ENCODE measurements at regions not wholly inside any gene's neighbourhood (a gene's known extent, or its start where the extent isn't known, plus 50 kb on each side); places are given as distances from the start of the nearest gene placed in this dataset.

GRCh38 chr18:39870591-39870990, 2084.4 kb upstream of the PIK3C3 start:
- no peak for DNase-seq (ENCODE audit: low spot score)

DNA sequence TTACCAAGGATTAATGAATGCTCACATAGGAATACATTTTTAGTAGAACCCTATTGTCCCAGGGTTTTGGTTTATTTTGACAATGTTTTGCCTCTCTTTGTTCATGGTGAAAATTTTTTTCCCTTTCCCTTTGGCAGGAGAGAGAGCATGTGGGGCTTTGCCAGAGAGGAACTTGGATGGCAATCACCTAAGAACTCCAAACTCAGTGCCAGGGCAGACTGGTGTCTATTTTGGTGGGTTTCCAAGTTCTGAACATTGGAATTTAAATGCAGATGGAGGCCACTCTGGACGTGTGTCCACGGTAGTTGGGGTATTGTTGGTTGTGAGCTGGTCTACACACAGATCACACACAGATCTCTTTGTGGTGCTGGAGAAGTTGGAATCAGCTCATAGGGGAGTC, 2091.1 kb upstream of the PIK3C3 start:
- DNase-seq (ENCODE audit: low spot score): peak; percentile 24

GRCh38 chr18:39862341-39862740, 2092.7 kb upstream of the PIK3C3 start:
- no peak for DNase-seq (ENCODE audit: low spot score)

DNA sequence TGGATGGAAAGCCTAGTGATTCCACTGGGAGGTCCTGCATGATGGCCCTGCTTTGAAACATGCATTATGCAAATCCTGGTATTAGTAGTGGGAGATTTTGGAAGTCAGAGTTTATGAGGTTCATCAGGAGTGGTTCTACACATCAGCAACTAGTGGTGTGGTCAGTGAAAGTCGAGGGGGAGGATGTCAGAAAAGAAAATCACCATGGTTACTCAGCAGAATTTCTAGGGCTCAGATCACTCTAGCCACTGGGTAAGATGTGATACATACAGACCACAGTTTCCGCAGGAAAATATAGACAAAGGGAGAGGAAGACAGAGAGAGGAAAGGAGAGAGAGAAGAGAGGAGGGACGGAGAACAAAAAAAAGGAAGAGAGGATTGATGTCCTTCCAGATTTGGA, 2100.7 kb upstream of the PIK3C3 start:
- DNase-seq (ENCODE audit: low spot score): no peak

GRCh38 chr18:39846265-39846664, 2108.8 kb upstream of the PIK3C3 start:
- no peak for DNase-seq (ENCODE audit: low spot score)

DNA sequence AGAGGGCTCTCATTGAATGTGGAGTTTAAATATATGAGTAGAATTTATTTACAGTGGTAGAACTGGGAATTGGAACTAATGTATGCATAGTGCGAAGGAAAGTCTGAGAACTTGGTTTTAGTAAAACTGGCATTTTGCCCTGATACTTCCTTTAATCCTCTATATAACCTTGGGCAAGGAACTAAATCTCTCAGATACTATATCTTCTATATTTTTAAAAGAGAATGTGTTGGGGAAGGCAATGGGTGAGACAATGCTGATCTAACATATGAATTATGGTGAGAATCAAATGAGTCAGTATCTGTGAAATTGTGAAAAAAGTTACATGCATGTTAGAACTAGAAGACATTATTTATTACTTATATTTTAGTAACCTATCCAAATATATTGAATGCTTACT, 2109.4 kb upstream of the PIK3C3 start:
- no peak for DNase-seq (ENCODE audit: low spot score)

GRCh38 chr18:39845106-39845505, 2109.9 kb upstream of the PIK3C3 start:
- no peak for DNase-seq (ENCODE audit: low spot score)

GRCh38 chr18:39843546-39843945, 2111.5 kb upstream of the PIK3C3 start:
- DNase-seq (ENCODE audit: low spot score): no peak

GRCh38 chr18:39842366-39842914, 2112.6 kb upstream of the PIK3C3 start:
- DNase-seq (ENCODE audit: low spot score): no peak

DNA sequence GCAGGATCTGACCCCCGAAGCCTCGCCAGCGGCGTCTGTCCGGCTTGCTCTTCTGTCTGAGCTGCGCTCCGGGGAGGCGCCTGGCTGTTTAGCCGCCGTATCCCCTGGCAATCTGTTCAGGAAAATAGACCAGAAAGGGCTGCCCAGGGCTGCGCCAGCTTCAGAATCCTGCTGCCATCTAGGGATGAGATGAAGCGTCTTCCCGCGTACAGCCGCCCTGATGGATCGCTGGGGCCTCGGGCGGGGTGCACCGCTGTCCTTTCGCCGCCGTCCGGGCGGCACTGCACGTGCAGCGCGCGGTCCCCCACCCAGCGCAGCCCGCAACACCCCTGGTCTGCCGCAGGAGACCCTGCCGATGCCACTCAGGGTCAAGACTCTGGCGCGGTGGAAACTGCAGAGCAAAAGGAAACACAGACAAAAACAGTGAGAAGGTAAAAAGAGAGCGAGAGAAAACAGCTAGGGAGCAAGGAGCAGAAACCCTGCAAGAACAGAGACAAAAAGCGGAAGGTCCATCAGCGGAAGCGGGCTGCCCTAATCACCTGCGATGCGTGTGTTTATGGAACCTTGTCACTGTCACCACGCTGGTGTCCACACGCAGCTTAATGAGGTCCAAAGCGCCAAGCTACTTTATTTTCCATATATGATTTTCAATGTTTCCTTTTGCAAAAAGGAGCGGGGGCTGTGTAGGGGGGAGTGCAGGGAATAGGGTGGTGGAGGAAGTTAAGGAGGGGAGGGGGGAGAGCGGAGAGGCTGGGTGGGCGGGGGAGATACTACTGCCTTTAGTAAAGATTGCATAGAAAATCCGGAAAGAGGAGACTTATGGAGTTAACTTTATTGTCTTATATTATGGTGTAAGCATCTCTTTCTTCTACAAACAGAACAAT, 2113.3 kb upstream of the PIK3C3 start:
- DNase-seq (ENCODE audit: low spot score): peak; percentile 69

DNA sequence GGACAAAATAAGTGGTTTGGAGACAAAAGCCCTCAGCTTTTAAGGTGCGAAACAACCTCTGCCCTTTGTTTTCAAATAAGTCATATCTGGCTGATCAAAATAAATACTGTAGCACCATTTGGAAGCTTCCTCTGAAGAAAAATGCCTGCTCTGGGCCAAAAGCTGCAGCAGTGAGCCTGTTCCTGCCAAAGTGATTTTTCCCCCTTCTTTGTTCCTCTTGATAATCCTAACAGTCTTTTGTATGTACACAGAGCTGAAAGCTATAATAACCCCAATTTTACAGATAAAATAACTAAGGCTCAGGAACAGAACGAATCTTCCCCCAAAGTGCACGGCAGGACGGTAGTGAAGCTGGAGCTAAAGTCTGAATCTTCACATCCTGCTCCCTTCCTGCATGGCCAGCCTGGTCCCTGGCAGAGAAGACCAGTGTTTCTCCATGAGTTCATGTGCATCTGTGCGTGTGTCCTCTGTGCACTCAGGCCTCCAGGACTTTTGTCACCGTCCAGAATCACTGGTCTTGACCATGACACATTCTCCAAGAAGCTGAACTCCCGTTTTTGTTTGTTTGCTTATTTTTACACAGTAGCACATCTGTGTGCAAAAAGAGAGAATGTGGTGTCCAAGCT, 2114.1 kb upstream of the PIK3C3 start:
- DNase-seq (ENCODE audit: low spot score): peak; percentile 20

DNA sequence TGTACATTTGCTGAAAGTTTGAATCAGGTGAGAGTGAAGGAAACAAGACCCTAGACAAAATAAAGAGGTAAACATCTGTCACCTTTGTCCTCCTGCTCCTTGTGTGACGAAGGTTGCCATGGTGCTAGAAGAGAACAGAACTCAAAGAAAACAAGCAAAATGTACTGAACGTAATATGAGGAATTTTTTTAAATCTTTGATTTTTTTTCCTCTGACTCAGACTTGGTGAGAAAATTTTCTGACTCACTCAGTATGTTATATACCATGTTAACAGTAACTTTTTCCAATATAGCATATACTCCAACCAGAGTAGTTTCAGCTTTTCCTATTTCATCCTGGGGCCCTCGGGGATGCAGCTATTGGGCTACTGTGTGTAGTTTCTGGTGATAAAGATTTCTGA, 2114.6 kb upstream of the PIK3C3 start:
- no peak for DNase-seq (ENCODE audit: low spot score)

GRCh38 chr18:39839782-39840181, 2115.3 kb upstream of the PIK3C3 start:
- no peak for DNase-seq (ENCODE audit: low spot score)

GRCh38 chr18:39838831-39839230, 2116.2 kb upstream of the PIK3C3 start:
- no peak for DNase-seq (ENCODE audit: low spot score)

GRCh38 chr18:39835303-39836030, 2119.6 kb upstream of the PIK3C3 start:
- no peak for DNase-seq (ENCODE audit: low spot score)

GRCh38 chr18:39834636-39835035, 2120.4 kb upstream of the PIK3C3 start:
- DNase-seq (ENCODE audit: low spot score): no peak

DNA sequence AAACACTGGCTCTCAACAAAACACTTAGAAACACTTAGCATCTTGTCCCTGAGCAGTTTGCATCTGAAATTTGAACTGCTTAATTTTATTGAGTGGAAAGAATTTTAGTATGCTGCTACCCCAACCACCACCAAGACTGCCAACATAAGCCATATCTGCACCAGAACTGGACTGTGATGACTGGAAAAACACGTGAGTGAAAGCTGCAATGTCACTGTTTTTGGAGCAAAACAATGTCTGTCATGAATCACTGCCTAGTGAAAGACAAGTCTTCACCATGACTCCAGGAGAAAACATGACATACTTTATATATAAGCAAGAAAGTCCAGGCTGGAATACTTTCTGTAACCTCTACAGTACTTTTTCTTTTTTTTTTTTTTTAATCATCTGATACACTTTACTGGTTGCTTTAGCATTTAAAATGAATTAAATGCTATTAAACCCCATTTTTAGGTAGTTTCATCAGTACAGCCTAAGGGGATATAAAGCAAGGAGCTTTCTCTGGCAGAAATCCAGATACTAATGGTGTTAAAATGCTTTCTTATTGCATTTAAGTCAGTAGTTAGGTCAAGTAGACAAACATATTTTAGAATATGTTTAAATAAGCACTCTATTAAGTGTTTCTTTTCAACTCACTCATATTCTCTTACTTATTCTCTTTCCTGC, 2129.4 kb upstream of the PIK3C3 start:
- no peak for DNase-seq (ENCODE audit: low spot score)

DNA sequence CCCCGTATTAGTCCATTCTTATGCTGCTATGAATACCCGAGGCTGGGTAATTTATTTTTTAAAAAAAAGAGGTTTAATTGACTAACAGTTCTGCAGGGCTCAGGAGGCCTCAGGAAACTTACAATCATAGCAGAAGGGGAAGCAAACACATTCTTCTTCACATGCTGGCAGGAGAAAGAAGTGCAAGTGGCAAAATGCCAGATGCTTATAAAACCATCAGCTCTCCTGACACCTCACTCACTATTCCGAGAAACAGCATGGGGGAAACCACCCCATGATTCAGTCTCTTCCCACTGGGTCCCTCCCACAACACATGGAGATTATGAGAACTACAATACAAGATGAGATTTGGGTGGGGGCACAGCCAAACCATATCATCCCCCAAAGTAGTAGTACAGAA, 2148.5 kb upstream of the PIK3C3 start:
- DNase-seq (ENCODE audit: low spot score): no peak

DNA sequence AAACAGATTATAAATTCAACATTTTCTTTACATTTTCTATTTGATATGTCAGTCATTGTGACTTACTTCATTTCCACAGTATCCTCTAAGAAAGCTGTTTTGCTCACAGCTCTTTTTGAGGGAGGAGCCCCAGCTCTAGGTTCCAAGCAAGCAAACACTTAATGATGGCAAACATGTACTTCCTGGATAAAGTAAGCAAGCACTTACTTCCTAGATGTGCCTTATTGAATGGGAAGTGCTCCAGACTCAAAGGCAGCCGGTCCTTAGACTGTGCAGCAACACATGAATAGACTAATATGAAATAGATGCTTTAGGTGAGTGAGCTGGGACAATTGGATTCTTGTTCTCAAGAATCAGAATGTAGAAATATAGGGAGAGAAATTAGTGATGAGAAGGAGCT, 2149.8 kb upstream of the PIK3C3 start:
- DNase-seq (ENCODE audit: low spot score): no peak

GRCh38 chr18:39802648-39803229, 2152.3 kb upstream of the PIK3C3 start:
- DNase-seq (ENCODE audit: low spot score): no peak

- no peak for DNase-seq (ENCODE audit: low spot score)
Observed at GRCh38 chr18:39801848-39802247, 2153.2 kb upstream of the PIK3C3 start.

DNA sequence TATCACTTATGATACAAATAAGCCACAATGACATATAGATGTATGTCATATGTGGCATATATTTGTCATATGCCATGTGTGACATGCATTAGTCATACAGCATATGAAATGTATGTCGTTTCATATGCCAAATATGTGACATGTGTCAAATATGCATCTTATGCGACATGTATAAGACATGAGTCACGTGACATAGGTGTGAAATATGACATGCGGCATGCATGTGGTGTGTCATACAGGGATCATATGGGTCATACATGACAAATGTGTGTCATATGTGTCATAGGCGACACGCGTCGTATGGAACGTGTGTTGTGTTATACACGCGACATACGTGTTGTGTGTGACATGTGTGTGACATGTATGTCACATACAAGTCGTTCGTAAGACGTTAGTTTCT, 2154.0 kb upstream of the PIK3C3 start:
- no peak for DNase-seq (ENCODE audit: low spot score)

All from globus pallidus (tissue), 1 donor.